Kidney (tissue), 13 donors: ENCODE measurements at regions not wholly inside any gene's neighbourhood (a gene's known extent, or its start where the extent isn't known, plus 50 kb on each side); places are given as distances from the start of the nearest gene placed in this dataset.
"Not testable (repeated sequence)": the region's sequence is repeated elsewhere in the genome, so short reads cannot be mapped to it uniquely, and the experiment has no call there.

Experiments
- DNase-seq, 5 donors: peaks; one replicate each; pipeline ENCODE4 v3.0.0-alpha.2; 2013 to 2020
- FAIRE-seq: peaks from 2 replicates; lab custom pipeline; 2012; peaks lifted over from hg19 to GRCh38; lab: Jason Lieb, UNC
- H3K27ac ChIP-seq, 2 donors: one replicate each; pipeline ENCODE4 v1.7.0; 2013; ENCODE audit warnings: low read depth in 2 of 2, low read length in 2 of 2, inconsistent platforms in 1 of 2
- H3K27me3 ChIP-seq: one replicate; pipeline ENCODE4 v1.7.1; 2013; ENCODE audit warnings: low read length, inconsistent platforms; ENCODE audit not compliant: control insufficient read depth, insufficient read depth
- H3K36me3 ChIP-seq, 3 donors: one replicate each; pipeline versions ENCODE4 v1.7.0 to v1.7.1; 2013; ENCODE audit warnings: low read length in 3 of 3, control low read depth in 1 of 3, inconsistent platforms in 1 of 3; ENCODE audit not compliant: insufficient read depth in 3 of 3, control insufficient read depth in 2 of 3
- H3K4me1 ChIP-seq, 3 donors: one replicate each; pipeline versions ENCODE4 v1.7.0 to v1.7.1; 2013; ENCODE audit warnings: low read length in 3 of 3, inconsistent platforms in 1 of 3, low read depth in 1 of 3; ENCODE audit not compliant: control insufficient read depth in 2 of 3, insufficient read depth in 2 of 3
- H3K4me3 ChIP-seq, 3 donors: one replicate each; pipeline versions ENCODE4 v1.7.0 to v1.8.1; 2013; ENCODE audit warnings: low read length in 3 of 3, control low read depth in 1 of 3, inconsistent platforms in 1 of 3
- H3K9ac ChIP-seq, 3 donors: one replicate each; pipeline versions ENCODE4 v1.7.0 to v1.7.1; 2013; ENCODE audit warnings: low read length in 3 of 3, control low read depth in 1 of 3, inconsistent platforms in 1 of 3
- H3K9me3 ChIP-seq, 3 donors: one replicate each; pipeline versions ENCODE4 v1.7.0 to v1.7.1; 2013; ENCODE audit warnings: low read length in 3 of 3, control low read depth in 1 of 3, inconsistent platforms in 1 of 3; ENCODE audit not compliant: control insufficient read depth in 2 of 3, insufficient read depth in 1 of 3
- CTCF ChIP-seq: IDR thresholded peaks from 3 replicates; pipeline ENCODE4 v1.5.1; 2012; ENCODE audit warnings: mild to moderate bottlenecking, moderate library complexity, borderline replicate concordance; ENCODE audit not compliant: insufficient read depth; ENCODE audit errors: extremely low read depth
- intact Hi-C: fragments of 100-400 bp; cut with DNase I; formaldehyde crosslinking; loops from one replicate; pipeline ENCODE4 v1.11.1; 2022
- donor health status: control.
- donor health status: control.
- donor health status: control.
- donor health status: control.
- donor health status: control.
- donor health status: DM: yes; HTN: yes; CAD: no.
- donor health status: Normal renal cell carcinoma (clear cell type).

GRCh38 chr5:33102551-33102950 is 338.2 kb upstream of the TARS1 start:
- DNase-seq (no peak), FAIRE-seq (no peak)
- H3K36me3 ChIP-seq: no peaks in the 10 kb centered on the region
- H3K9ac ChIP-seq: no peak overlapping the region
- TF ChIP-seq CTCF: no peak
- no peaks in the 10 kb centered on the region for H3K4me1 ChIP-seq
- intact Hi-C loops: no loop called here
- H3K27me3 ChIP-seq: no peaks in the 10 kb centered on the region
- no peak overlapping the region for H3K27ac ChIP-seq
- no peak overlapping the region for H3K4me3 ChIP-seq
- H3K9me3 ChIP-seq: peaks cover 0 to 13% (median 0%) of the 10 kb centered on the region in 3 donors

- peaks cover 0 to 27% (median 0%) of the 10 kb centered on the region in 3 donors for H3K9me3 ChIP-seq
- no peak overlapping the region for H3K4me3 ChIP-seq
- H3K9ac ChIP-seq: no peak overlapping the region
- intact Hi-C loops: no loop called here
- H3K36me3 ChIP-seq: no peaks in the 10 kb centered on the region
- no peak overlapping the region for H3K27ac ChIP-seq
- FAIRE-seq (no peak), DNase-seq (no peak)
- no peaks in the 10 kb centered on the region for H3K27me3 ChIP-seq
- TF ChIP-seq CTCF: no peak
- no peaks in the 10 kb centered on the region for H3K4me1 ChIP-seq
Measured at GRCh38 chr5:33105521-33105941, 335.2 kb upstream of the TARS1 start.

- H3K4me3 ChIP-seq, H3K27ac ChIP-seq, FAIRE-seq, H3K36me3 ChIP-seq, DNase-seq, H3K4me1 ChIP-seq, intact Hi-C loops, H3K27me3 ChIP-seq, H3K9ac ChIP-seq: not testable (repeated sequence)
- H3K9me3 ChIP-seq: peaks cover 0 to 16% (median 0%) of the 10 kb centered on the region in 3 donors
Measured at GRCh38 chr5:33110496-33110895, 330.3 kb upstream of the TARS1 start.

- Histone ChIP-seq H3K36me3 (no peaks in the 10 kb centered on the region), H3K9ac (no peak overlapping the region), H3K4me3 (no peak overlapping the region), H3K4me1 (no peaks in the 10 kb centered on the region), H3K9me3 (peaks cover 0 to 3% (median 0%) of the 10 kb centered on the region in 3 donors), H3K27ac (no peak overlapping the region), H3K27me3 (no peaks in the 10 kb centered on the region)
- intact Hi-C loops: no loop called here
- DNase-seq (no peak), FAIRE-seq (no peak)
- no peak for TF ChIP-seq CTCF
Measured at GRCh38 chr5:33114361-33114760, 326.4 kb upstream of the TARS1 start.
